ENCODE measurements at regions not wholly inside any gene's neighbourhood (a gene's known extent, or its start where the extent isn't known, plus 50 kb on each side); places are given as distances from the start of the nearest gene placed in this dataset.

DNA sequence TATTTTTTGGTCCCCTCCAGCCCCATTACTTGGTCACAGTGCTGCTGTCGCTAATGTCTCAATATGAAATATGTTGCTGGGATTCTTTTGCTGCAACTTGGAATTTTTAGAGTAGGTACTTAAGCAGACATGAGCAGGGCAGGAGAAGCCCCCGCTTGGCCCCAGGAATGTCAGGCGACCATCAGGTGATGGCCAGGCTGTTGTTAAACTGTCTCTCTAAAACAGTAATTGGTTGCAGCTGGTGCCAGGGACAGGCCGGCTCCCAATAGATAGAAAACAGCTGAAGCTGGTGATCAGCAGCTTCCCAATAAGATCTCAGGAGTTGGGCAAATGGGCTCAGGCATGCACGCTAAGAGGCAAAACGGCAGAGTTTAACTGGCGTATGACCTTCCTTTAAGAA, 329.9 kb upstream of the TBL1XR1 start:
- peak overlapping the region in 1 of 3 experiments; percentile 30 for H3K27ac Mint-ChIP-seq
- H3K9me3 Mint-ChIP-seq, result peaks cover 12% of the 10 kb centered on the region
- H3K36me3 Mint-ChIP-seq (ENCODE audit: low read depth), result peaks cover 7% of the 10 kb centered on the region
- H3K27me3 Mint-ChIP-seq (ENCODE audit: low read depth), result no peaks in the 10 kb centered on the region
- TF ChIP-seq, protein P1, sequence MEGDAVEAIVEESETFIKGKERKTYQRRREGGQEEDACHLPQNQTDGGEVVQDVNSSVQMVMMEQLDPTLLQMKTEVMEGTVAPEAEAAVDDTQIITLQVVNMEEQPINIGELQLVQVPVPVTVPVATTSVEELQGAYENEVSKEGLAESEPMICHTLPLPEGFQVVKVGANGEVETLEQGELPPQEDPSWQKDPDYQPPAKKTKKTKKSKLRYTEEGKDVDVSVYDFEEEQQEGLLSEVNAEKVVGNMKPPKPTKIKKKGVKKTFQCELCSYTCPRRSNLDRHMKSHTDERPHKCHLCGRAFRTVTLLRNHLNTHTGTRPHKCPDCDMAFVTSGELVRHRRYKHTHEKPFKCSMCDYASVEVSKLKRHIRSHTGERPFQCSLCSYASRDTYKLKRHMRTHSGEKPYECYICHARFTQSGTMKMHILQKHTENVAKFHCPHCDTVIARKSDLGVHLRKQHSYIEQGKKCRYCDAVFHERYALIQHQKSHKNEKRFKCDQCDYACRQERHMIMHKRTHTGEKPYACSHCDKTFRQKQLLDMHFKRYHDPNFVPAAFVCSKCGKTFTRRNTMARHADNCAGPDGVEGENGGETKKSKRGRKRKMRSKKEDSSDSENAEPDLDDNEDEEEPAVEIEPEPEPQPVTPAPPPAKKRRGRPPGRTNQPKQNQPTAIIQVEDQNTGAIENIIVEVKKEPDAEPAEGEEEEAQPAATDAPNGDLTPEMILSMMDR (IDR thresholded peaks at IDR 0.05; ENCODE audit: unreplicated experiment in 3 of 3), result no peak
- H3K4me1 Mint-ChIP-seq, result peaks cover 55% of the 10 kb centered on the region
- H3K4me3 Mint-ChIP-seq, result no peak overlapping the region

DNA sequence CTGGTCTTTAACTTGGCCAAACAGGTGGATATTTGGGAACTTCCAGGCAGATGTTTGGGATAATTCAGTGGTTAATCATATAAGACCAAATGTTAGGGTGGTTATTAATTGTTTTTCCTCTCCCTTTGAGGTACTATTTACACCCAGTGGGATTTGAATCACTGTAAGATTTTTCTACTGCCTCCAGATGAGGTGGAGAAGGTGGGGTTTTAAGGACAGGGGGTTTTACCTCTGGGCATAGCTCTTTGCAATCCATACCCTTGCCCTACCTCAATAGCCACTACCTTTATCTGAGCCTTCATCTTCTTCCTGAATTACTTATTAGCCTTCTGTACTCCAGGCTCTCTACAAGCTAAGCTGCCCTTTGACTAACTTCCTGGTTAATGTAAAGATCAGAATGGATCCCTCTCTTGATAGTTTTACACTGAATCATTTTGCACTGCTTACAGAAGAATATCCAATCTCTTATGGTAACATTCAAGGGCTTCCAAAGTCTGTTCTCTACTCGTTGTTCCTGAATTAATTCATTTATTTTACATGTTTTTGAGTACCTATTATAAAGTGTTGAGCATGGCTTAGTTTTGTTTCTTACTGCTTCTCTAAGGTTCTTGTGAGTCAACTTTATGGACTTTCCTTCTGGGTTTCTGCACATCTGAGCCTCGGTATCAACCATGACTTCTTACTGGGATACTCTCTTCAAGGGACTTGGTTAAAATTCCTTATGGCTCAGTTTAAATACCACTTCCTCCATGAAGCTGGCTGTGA, 331.2 kb upstream of the TBL1XR1 start:
- Mint-ChIP-seq H3K27me3 (ENCODE audit: low read depth) (no peaks in the 10 kb centered on the region), H3K4me3 (no peak overlapping the region), H3K36me3 (ENCODE audit: low read depth) (peaks cover 7% of the 10 kb centered on the region), H3K9me3 (peaks cover 12% of the 10 kb centered on the region), H3K4me1 (peaks cover 50% of the 10 kb centered on the region), H3K27ac (peak overlapping the region in 2 of 3 experiments; percentile 25 to 31)
- TF ChIP-seq, protein P1 (IDR thresholded peaks at IDR 0.05; ENCODE audit: unreplicated experiment in 3 of 3), result no peak

DNA sequence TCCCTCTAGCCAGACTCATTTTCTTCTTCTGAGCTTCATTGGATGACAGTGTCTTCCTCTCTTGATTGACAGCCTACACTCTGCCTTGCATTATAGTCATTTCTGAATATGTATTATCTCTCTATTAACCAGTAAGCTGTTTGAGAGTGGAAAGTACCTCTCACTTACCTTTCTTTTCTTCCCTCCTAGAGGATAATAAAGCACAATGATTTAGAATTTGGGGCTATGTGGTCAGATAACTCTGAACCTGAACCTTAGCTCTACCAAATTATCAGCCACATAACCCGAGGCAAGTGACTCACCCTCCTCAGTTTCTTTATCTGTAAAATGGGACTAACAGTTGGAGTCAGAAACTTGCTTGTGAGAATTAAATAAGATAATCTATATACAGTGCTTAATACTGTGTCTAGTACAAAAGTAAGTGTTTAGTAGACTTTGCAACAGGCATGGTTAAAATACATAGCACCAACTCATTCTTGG, 331.8 kb upstream of the TBL1XR1 start:
- peaks cover 12% of the 10 kb centered on the region for H3K9me3 Mint-ChIP-seq
- no peak overlapping the region for H3K4me3 Mint-ChIP-seq
- TF ChIP-seq, protein P1 (IDR thresholded peaks at IDR 0.05; ENCODE audit: unreplicated experiment in 3 of 3), result no peak
- no peaks in the 10 kb centered on the region for H3K27me3 Mint-ChIP-seq (ENCODE audit: low read depth)
- H3K27ac Mint-ChIP-seq, result peak overlapping the region in 1 of 3 experiments; percentile 25
- peaks cover 44% of the 10 kb centered on the region for H3K4me1 Mint-ChIP-seq
- peaks cover 7% of the 10 kb centered on the region for H3K36me3 Mint-ChIP-seq (ENCODE audit: low read depth)

DNA sequence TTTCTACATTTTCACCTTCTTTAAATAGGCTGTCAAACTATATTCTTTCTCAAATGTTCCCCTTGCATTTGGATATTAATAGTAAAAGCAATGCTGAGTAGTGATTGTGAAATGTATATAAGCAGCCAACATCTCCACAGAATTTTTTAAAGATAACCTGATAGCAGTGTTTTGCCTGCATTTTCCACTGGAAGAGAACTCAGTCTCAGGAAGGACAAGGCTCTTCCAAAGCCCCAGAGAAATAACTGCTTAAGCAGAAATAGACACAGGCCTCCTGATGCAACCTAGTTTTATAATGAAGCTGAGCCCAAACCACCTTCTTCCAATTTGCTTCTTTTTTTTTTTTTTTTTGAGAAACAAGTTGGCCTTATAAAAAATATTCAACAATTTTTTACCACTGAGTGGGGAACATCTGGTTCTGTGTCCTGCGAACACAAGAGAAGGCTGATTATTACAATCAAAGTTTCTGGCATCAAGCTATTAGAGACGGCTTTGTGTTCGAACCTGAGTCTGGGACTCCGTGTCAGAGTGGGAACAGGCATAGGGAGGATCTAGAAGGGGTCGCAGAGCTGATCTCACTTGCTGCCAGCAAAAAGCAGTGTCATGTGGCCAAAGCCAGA, 332.5 kb upstream of the TBL1XR1 start:
- Mint-ChIP-seq H3K9me3 (peaks cover 12% of the 10 kb centered on the region), H3K4me1 (peaks cover 40% of the 10 kb centered on the region), H3K4me3 (no peak overlapping the region), H3K27me3 (ENCODE audit: low read depth) (no peaks in the 10 kb centered on the region), H3K36me3 (ENCODE audit: low read depth) (peaks cover 7% of the 10 kb centered on the region), H3K27ac (no peak overlapping the region)
- TF ChIP-seq, protein P1 (IDR thresholded peaks at IDR 0.05; ENCODE audit: unreplicated experiment in 3 of 3), result no peak

DNA sequence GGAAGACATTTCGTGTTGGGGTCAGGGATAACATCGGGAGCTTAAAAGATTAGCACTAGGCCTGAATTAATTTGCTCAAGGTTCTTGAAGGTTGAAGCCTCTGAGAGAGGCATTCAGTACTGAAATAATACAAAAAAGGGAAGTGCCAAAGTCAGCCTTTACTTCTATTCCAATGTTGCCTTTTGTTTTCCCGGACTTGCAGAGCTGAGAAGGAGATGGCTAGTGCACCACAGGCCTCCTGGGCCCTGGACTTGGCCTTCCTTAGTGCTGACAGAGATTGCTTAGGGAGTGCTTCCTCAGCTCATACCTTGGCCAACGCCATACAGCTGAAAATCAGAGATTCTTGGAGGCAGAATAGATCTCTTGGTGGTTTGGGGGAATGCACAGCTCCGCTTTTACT, 333.6 kb upstream of the TBL1XR1 start:
- TF ChIP-seq, protein P1 (IDR thresholded peaks at IDR 0.05; ENCODE audit: unreplicated experiment in 3 of 3), result no peak
- Mint-ChIP-seq H3K9me3 (peaks cover 9% of the 10 kb centered on the region), H3K4me1 (peaks cover 42% of the 10 kb centered on the region), H3K36me3 (ENCODE audit: low read depth) (peaks cover 4% of the 10 kb centered on the region), H3K27ac (no peak overlapping the region), H3K27me3 (ENCODE audit: low read depth) (no peaks in the 10 kb centered on the region), H3K4me3 (no peak overlapping the region)

Measured in nephron (organoid).